H9 (cell line): ENCODE measurements at regions not wholly inside any gene's neighbourhood (a gene's known extent, or its start where the extent isn't known, plus 50 kb on each side); places are given as distances from the start of the nearest gene placed in this dataset.

Experiments
- DNase-seq: peaks from one replicate; pipeline ENCODE4 v3.0.0-alpha.2; 2017
- H2AFZ ChIP-seq: one replicate; pipeline ENCODE4 v1.6.1; 2013; ENCODE audit warnings: mild to moderate bottlenecking, low read length, control low read depth, moderate library complexity
- H2AK5ac ChIP-seq: 2 replicates; pipeline ENCODE4 v1.6.1; 2013; ENCODE audit warnings: low read length, control low read depth, mixed read lengths; ENCODE audit not compliant: insufficient read length
- H2BK120ac ChIP-seq: one replicate; pipeline ENCODE4 v1.6.1; 2013; ENCODE audit warnings: low read depth, mild to moderate bottlenecking, low read length, control low read depth, inconsistent platforms; ENCODE audit not compliant: poor library complexity, severe bottlenecking
- H2BK12ac ChIP-seq: 2 replicates; pipeline ENCODE4 v1.6.1; 2013; ENCODE audit warnings: low read length, control low read depth, mixed read lengths, low read depth; ENCODE audit not compliant: insufficient read length
- H2BK15ac ChIP-seq: 2 replicates; pipeline ENCODE4 v1.6.1; 2013; ENCODE audit warnings: low read depth, low read length, control low read depth
- H2BK20ac ChIP-seq: one replicate; pipeline ENCODE4 v1.6.1; 2013; ENCODE audit warnings: low read depth, mild to moderate bottlenecking, low read length, control low read depth, inconsistent platforms; ENCODE audit not compliant: poor library complexity, severe bottlenecking
- H2BK5ac ChIP-seq: 2 replicates; pipeline ENCODE4 v1.6.1; 2013; ENCODE audit warnings: low read length, control low read depth, mixed read lengths; ENCODE audit not compliant: insufficient read length
- H3K14ac ChIP-seq: 2 replicates; pipeline ENCODE4 v1.6.1; 2013; ENCODE audit warnings: low read length, control low read depth; ENCODE audit not compliant: insufficient read depth
- H3K18ac ChIP-seq: 2 replicates; pipeline ENCODE4 v1.6.1; 2013; ENCODE audit warnings: low read depth, mild to moderate bottlenecking, mixed read lengths, low read length, control low read depth; ENCODE audit not compliant: insufficient read length
- H3K23ac ChIP-seq: 2 replicates; pipeline ENCODE4 v1.6.1; 2013; ENCODE audit warnings: low read length, control low read depth, mixed read lengths, low read depth; ENCODE audit not compliant: insufficient read length
- H3K23me2 ChIP-seq: 2 replicates; pipeline ENCODE4 v1.6.1; 2013; ENCODE audit warnings: low read depth, mild to moderate bottlenecking, mixed read lengths, low read length, control low read depth; ENCODE audit not compliant: insufficient read length, poor library complexity, severe bottlenecking
- H3K27ac ChIP-seq: 2 replicates; pipeline ENCODE4 v1.5.1; 2013; ENCODE audit warnings: low read length, control low read depth, mixed read lengths, low read depth; ENCODE audit not compliant: insufficient read length
- H3K27me3 ChIP-seq: 2 replicates; pipeline ENCODE4 v1.6.1; 2013; ENCODE audit warnings: low read length, control low read depth, inconsistent platforms; ENCODE audit not compliant: insufficient read depth
- H3K4ac ChIP-seq: 2 replicates; pipeline ENCODE4 v1.6.1; 2013; ENCODE audit warnings: low read depth, mild to moderate bottlenecking, control low read depth, inconsistent platforms, low read length, moderate library complexity
- H3K4me1 ChIP-seq: 2 replicates; pipeline ENCODE4 v1.6.1; 2013; ENCODE audit warnings: low read length, control low read depth, inconsistent platforms; ENCODE audit not compliant: insufficient read depth
- H3K4me2 ChIP-seq: 2 replicates; pipeline ENCODE4 v1.6.1; 2013; ENCODE audit warnings: low read length, control low read depth, mixed read lengths; ENCODE audit not compliant: insufficient read length, insufficient read depth
- H3K56ac ChIP-seq: 2 replicates; pipeline ENCODE4 v1.6.1; 2013; ENCODE audit warnings: low read depth, mild to moderate bottlenecking, mixed read lengths, low read length, control low read depth; ENCODE audit not compliant: insufficient read length
- H3K79me1 ChIP-seq: 2 replicates; pipeline ENCODE4 v1.6.1; 2013; ENCODE audit warnings: low read depth, mild to moderate bottlenecking, moderate library complexity, low read length, control low read depth, inconsistent platforms; ENCODE audit not compliant: insufficient read depth, poor library complexity, severe bottlenecking
- H3K79me2 ChIP-seq: 2 replicates; pipeline ENCODE4 v1.6.1; 2013; ENCODE audit warnings: low read length, control low read depth, inconsistent platforms; ENCODE audit not compliant: insufficient read depth
- H3K9ac ChIP-seq: 2 replicates; pipeline ENCODE4 v1.6.1; 2013; ENCODE audit warnings: low read length, control low read depth, mixed read lengths; ENCODE audit not compliant: insufficient read length; ENCODE audit errors: extremely low read depth
- H3K9me3 ChIP-seq: one replicate; pipeline ENCODE4 v1.6.1; 2013; ENCODE audit warnings: low read depth, low read length, inconsistent platforms; ENCODE audit not compliant: control insufficient read depth
- H3T11ph ChIP-seq: one replicate; pipeline ENCODE4 v1.6.1; 2013; ENCODE audit warnings: mild to moderate bottlenecking, low read length, control low read depth, inconsistent platforms
- H4K20me1 ChIP-seq: one replicate; pipeline ENCODE4 v1.6.1; 2013; ENCODE audit not compliant: control insufficient read depth, insufficient read length, insufficient read depth
- H4K5ac ChIP-seq: 2 replicates; pipeline ENCODE4 v1.6.1; 2013; ENCODE audit warnings: low read depth, mild to moderate bottlenecking, mixed read lengths, low read length, control low read depth; ENCODE audit not compliant: insufficient read length
- H4K8ac ChIP-seq: replicated peaks from 2 replicates; pipeline ENCODE4 v1.6.1; 2013; ENCODE audit warnings: low read length, control low read depth, mixed read lengths, low read depth; ENCODE audit not compliant: insufficient read length
- H4K91ac ChIP-seq: 2 replicates; pipeline ENCODE4 v1.6.1; 2013; ENCODE audit warnings: low read depth, mild to moderate bottlenecking, moderate library complexity, mixed read lengths, low read length, control low read depth; ENCODE audit not compliant: insufficient read length
- H3K27ac Mint-ChIP-seq, 3 experiments: 2 replicates in 2 of 3; 3 replicates in 1 of 3; pipeline ENCODE4 v1.8.0; 2020 to 2021; ENCODE audit warnings: mixed read lengths in 3 of 3, mild to moderate bottlenecking in 1 of 3, moderate library complexity in 1 of 3
- H3K27me3 Mint-ChIP-seq: 2 replicates; pipeline ENCODE4 v1.8.0; 2021; ENCODE audit warnings: low read depth, mild to moderate bottlenecking, moderate library complexity, mixed read lengths
- H3K36me3 Mint-ChIP-seq, 3 experiments: 2 replicates in 2 of 3; 3 replicates in 1 of 3; pipeline ENCODE4 v1.8.0; 2020 to 2021; ENCODE audit warnings: low read depth in 3 of 3, mixed read lengths in 3 of 3; ENCODE audit not compliant: insufficient read depth in 1 of 3
- H3K4me1 Mint-ChIP-seq, 2 experiments: 2 replicates each; pipeline ENCODE4 v1.8.0; 2020; ENCODE audit warnings: mixed read lengths in 2 of 2
- H3K4me3 Mint-ChIP-seq, 2 experiments: 2 replicates in 1 of 2; 3 replicates in 1 of 2; pipeline ENCODE4 v1.8.0; 2020 to 2021; ENCODE audit warnings: mild to moderate bottlenecking in 2 of 2, mixed read lengths in 2 of 2, moderate library complexity in 1 of 2
- H3K9me3 Mint-ChIP-seq, 2 experiments: 2 replicates in 1 of 2; 3 replicates in 1 of 2; pipeline ENCODE4 v1.8.0; 2020; ENCODE audit warnings: mild to moderate bottlenecking in 2 of 2, mixed read lengths in 2 of 2, moderate library complexity in 1 of 2
- WGBS: extraction: QIAGEN DNeasy Blood & Tissue Kit; methylation state at CpG from one replicate; pipeline ENCODE4 v1.1.7; 2013; ENCODE audit warnings: missing lambda C conversion rate, low lambda C conversion rate, mixed read lengths; ENCODE audit not compliant: insufficient read length; ENCODE audit errors: extremely low coverage; 5-methylcytosine and 5-hydroxymethylcytosine counted together
- TF ChIP-seq, protein P1 (sequence below): fragments of 200-600 bp; sonication (generic); conservative IDR thresholded peaks from 3 replicates; pipeline ENCODE4 v1.8.0; 2021; ENCODE audit warnings: antibody characterized with exemption, mild to moderate bottlenecking

DNA sequence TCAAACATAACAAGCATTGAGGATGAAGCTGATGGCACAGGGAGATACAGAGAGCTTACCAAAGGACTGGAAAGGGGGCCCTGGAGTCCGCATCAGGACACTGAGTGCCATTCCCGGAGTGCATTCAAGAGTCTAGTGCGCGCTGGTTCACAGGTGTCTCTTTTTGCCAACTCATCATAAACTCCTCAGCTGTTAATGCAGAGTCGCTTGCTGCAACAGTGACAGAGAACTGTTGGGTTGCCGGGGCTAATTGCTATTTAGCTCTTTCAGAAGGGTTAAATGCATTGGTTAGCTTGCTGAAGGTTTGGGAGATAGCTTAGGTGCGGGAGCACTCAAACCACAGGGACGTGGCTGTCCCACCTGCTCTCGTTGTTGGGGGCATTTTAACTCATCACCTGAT is 1091.6 kb upstream of the EEF2KMT start:
- peaks cover 7% of the 10 kb centered on the region in 2 experiments for H3K4me1 Mint-ChIP-seq
- no peak overlapping the region for H2BK120ac ChIP-seq
- no peak overlapping the region for H4K91ac ChIP-seq
- TF ChIP-seq, protein P1, sequence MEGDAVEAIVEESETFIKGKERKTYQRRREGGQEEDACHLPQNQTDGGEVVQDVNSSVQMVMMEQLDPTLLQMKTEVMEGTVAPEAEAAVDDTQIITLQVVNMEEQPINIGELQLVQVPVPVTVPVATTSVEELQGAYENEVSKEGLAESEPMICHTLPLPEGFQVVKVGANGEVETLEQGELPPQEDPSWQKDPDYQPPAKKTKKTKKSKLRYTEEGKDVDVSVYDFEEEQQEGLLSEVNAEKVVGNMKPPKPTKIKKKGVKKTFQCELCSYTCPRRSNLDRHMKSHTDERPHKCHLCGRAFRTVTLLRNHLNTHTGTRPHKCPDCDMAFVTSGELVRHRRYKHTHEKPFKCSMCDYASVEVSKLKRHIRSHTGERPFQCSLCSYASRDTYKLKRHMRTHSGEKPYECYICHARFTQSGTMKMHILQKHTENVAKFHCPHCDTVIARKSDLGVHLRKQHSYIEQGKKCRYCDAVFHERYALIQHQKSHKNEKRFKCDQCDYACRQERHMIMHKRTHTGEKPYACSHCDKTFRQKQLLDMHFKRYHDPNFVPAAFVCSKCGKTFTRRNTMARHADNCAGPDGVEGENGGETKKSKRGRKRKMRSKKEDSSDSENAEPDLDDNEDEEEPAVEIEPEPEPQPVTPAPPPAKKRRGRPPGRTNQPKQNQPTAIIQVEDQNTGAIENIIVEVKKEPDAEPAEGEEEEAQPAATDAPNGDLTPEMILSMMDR, result no peak
- no peak overlapping the region for H3K4me2 ChIP-seq
- no CpG with 5 or more reads among the region's 9 CpGs for WGBS
- peaks cover 3% of the 10 kb centered on the region; the same call in 1 of the 2 replicates for H3K4me1 ChIP-seq
- H2AK5ac ChIP-seq, result no peak overlapping the region
- no peak overlapping the region for H3K56ac ChIP-seq
- H2AFZ ChIP-seq, result no peak overlapping the region
- no peak overlapping the region for H3K4ac ChIP-seq
- H2BK5ac ChIP-seq, result no peak overlapping the region
- no peak overlapping the region for H3K27ac ChIP-seq
- H4K20me1 ChIP-seq, result no peaks in the 10 kb centered on the region
- H3K4me3 Mint-ChIP-seq, result no peak overlapping the region
- H3K14ac ChIP-seq, result no peak overlapping the region
- no peak for DNase-seq
- no peak overlapping the region for H2BK20ac ChIP-seq
- no peak overlapping the region for H2BK15ac ChIP-seq
- H3K27me3 Mint-ChIP-seq, result no peaks in the 10 kb centered on the region
- H2BK12ac ChIP-seq, result no peak overlapping the region
- no peak overlapping the region for H3K18ac ChIP-seq
- no peak overlapping the region for H3T11ph ChIP-seq
- H3K79me2 ChIP-seq, result no peaks in the 10 kb centered on the region
- no peaks in the 10 kb centered on the region for H3K27me3 ChIP-seq
- H4K5ac ChIP-seq, result no peak overlapping the region
- H4K8ac ChIP-seq, result no peak overlapping the region
- H3K27ac Mint-ChIP-seq, result no peak overlapping the region
- peaks cover 0 to 1% (median 0%) of the 10 kb centered on the region in 3 experiments; a peak in 1 of 7 replicates for H3K36me3 Mint-ChIP-seq
- peaks cover 0 to under 1% of the 10 kb centered on the region in 2 experiments; a peak in 2 of 5 replicates for H3K9me3 Mint-ChIP-seq
- no peaks in the 10 kb centered on the region for H3K79me1 ChIP-seq
- no peaks in the 10 kb centered on the region for H3K23me2 ChIP-seq
- H3K9ac ChIP-seq, result no peak overlapping the region
- no peaks in the 10 kb centered on the region for H3K9me3 ChIP-seq
- H3K23ac ChIP-seq, result no peak overlapping the region
